NCI-H1436 (cell line): ENCODE measurements at regions not wholly inside any gene's neighbourhood (a gene's known extent, or its start where the extent isn't known, plus 50 kb on each side); places are given as distances from the start of the nearest gene placed in this dataset.

Experiments
- DNase-seq: peaks from one replicate; lab custom pipeline; 2025; lab: John Stamatoyannopoulos, UW

DNA sequence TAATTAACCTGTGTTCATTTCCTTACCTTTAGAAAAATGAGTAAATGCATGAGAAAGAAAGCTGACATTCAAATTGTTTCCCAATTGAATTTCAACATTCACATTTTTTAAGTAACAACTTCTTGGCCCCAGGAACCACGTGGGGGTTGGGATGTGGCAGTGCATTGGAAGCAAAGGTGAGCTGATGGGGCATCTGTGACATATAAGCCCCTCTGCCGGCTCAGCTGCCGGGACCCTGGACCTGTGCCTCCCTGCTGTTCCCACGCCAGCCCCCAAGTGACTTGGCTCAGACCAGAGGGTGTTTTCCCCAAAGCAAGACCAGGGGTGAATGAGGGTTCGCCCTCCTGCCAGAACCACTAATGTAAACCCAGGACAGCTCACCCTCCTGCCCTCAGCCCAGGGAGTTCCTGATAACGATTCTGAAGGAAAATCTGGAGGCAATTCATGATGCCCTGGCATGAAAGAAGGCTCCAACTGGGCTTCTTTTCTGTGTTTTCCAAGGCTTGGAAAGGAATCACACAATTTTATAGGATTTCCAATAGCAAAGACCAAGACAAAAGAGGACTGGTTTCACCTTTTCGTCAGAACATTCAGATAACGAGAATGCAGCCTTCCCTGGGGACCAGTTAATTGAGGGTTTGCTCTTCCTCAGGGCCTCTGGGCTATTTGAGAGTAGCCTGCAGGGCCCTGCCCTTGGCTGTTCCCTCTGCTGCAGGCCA lies 193.2 kb upstream of the TWIST2 start:
- DNase-seq: no peak

DNA sequence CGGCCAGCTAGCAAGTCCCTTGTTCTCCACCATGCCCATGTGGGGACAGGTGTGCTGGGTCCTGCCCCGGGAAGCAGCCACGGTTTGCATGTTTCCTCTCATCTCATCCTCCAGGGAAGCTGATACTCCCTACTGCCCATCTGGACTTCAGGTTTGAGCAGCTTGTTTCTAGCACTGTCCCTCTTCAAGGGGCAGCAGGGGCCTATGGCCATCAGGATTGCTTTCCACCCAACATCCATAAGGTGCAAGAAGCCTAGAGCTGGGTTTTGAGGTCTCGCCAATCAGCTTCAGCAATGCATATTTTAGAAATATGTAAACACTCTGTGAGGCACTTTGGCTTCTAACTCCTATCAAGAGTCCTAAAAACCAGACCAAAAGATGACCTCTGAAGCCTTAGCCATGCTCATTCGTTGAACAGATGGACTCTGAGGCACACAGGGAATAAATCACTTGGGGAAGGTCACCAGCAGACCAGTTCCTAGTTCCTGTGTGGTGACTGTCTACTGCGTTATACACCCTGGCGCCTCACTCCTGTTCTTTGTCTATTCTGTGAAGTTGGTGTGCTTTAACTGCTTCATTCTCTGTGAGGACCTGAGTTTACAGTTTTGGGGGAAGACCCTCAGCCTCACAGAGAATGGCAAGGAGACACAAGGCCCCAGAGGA lies 192.6 kb upstream of the TWIST2 start:
- no peak for DNase-seq

DNA sequence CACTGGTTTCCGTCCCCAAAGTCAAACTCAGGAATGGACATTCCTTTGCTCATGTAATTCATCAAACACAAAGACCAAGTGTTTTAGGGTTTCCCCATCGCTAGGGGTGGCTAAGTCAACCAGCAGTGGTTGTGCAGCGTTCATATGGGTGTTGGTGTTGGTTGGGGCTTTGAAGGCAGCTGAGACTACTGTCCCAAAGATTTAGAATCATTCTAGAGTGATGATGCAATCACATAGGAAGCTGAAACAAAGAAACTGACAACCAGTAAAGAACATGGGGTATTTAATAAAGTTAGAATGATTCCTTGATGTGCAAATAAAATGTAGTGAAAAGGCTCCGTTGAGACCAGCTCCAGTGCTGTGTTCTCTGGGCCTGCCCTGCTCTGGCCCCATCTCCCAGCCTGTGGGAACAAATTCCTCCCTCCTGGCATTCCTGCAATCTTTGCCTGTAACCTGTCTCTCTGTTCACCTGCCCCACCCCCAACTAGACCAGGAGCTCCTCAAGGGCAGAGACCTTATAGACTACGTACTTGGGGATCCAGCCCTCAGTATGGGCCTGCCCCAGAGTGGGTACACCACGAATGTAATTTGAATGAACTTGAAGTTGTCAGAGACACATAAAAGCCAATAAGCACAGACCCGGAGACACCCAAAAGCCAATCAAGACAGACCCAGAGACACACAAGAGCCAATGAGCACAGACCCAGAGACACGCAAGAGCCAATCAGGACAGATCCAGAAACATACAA lies 191.7 kb upstream of the TWIST2 start:
- no peak for DNase-seq

DNA sequence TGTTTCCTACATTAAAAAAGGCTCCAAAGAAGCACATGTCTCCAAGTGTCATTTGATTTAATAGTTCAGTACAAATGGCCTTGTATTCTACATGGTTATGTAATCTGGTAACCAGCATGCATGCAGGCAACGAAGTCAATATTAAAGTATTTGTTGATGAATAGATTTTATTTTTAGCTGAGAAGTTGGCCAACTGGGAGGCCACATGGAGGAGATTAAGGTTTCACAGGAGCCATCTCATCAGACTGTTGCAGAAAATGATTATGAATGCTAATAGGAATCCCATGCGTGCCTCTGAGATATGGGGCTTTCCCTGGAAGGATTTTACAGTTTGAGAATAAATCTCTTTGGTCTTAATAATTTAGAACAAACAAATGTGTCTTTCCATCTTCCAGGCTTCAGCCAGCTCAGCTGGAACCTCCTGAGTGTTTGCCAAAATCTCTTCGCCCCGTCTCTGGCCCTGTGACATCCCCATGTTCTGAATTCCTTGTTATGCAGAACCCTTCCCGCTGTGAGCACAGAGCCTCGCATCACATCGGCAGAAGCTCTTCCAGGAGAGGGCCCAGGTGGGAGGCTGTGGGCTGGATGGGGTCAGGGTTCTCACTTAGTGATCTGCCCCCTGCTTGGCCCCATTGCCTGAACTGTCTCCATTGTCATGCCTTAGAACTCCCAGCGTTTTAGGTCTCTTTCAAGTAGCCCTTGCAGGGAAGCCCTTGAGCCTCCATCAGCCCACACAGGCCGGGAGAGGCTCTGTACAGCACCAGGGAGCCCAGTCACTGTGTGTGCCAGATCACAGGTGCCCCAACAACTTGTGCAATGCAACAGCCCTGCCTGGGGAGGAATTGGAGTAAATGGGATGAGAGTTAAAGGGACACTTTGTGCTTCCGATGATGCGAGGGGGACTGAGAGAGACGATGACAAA lies 190.5 kb upstream of the TWIST2 start:
- DNase-seq: no peak

DNA sequence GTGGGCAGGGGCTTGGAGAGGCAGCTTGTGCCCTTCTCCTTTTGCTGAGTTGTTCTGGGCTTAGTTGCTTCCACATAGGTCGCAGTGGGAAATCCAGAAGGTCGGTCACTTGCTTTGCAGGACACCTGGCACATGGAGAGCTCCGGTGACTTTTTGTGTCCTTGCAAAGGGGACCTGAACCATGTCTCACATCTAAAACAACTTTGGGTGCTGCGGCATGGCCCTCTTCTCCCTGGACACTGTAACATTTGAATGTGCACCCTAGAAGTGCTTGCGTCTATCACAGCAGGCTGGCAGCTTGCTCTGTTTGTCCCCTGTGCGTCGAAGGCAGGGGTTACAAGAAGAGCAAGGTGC lies 189.9 kb upstream of the TWIST2 start:
- no peak for DNase-seq

DNA sequence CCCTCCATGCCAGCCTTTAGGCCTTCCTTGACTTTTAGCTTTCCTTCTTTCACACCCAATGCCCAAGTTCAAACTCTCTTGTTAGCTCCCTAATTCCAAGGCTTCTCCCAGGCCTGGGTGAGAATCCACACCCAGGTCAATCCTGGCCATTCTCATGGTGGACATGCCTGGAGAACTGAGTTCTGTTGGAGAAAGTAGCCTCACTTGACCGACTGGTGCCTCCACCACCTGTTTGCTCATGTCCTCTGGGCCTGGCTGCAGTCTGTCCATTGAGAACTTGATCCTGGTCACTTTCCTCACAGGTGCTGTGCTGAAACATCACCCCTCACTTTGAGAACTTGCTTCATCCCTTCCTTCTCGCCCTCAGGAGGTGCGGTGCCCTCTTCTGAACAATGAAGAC lies 189.1 kb upstream of the TWIST2 start:
- no peak for DNase-seq

DNA sequence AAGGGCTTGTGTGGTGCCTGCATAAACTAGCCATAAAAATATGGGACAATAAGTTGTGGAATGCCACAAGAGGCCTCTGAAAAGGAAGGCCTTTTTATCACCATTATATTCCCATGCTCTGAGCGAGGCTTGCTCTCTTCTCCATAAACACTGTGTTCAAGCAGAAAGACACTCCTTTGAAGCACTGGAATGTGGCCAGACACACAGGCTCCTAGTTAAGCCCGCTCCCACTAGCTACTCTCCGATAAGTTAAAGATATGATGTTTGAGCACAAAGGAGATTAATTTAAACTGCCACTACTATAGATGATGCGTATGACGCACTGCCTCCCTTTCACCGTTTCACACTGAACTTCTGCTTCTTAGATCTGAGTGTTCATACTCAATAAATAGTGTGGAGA lies 188.7 kb upstream of the TWIST2 start:
- DNase-seq: no peak

DNA sequence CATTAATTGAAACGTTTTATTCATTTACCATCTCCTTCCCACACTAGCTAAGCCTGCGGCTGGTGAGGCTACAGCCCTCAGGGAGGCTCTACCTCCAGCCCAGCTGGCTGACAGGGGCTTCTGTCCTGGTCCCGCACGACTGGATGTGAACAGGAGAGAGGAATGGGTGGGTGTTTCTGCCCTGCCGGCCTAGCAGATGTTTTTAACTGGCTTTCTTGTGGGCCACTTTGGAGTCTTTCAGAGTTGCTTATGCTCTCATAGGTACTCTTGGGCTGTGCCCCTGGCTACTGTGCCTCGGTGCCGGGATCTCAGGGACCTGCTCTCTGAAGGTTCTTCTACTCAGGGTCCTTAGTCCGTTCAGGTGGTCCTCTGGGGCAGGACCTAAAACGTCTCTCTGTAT lies 184.3 kb upstream of the TWIST2 start:
- no peak for DNase-seq

DNA sequence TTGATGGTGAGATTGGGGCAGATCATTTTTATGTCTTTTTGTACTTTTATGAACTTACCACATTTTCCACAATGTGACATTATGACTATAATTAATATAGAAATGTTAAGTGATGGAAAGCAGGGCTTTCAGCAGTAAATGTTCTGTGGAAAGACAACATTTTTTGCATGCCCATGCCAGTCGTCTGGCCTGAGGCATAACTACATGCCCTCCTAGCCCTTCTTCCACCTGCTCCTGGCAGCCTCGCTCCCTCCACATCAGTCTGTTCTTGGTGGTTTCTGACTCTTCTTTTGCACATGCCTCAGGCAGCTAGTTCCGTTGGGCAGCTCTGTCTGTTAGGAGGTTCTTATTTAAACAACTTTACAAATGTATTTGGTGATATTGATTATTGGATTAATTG lies 182.0 kb upstream of the TWIST2 start:
- no peak for DNase-seq

DNA sequence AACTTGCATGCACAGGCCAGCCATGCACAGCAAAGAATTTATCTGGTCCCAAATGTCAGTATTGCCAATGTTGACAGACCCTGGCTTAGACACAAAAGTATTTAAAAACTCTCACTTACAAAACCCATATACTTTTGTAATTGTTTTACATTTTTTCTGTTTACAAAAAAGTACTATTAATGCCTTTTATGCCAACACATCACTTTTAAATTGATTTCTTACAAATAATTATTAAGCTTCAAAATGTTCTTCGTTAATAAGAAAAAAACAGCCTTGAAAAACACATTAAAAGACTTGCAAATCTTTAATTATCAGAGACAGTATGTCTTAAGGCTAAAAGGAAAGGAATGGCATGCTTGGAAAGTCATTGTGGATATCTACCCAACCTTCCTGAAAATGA lies 181.3 kb upstream of the TWIST2 start:
- no peak for DNase-seq

DNA sequence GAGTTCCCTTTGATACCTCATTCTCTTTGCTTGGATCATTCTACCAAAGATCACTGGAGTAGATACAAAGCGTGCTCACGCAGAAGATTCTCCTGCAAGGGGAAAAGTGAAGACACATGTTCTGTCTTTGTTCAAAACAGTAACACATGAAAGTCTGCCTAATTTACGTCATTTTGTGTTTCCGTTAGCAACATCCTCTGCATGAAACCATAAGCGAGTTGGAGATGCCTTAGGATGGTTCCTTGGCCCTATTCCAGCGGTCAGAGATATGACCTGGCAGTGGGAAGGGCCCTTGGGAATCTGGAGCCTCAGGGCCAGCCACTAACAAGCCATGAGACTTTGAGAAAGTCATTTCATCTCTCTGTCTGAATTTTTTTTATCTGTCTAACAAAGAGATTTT lies 180.9 kb upstream of the TWIST2 start:
- DNase-seq: no peak

DNA sequence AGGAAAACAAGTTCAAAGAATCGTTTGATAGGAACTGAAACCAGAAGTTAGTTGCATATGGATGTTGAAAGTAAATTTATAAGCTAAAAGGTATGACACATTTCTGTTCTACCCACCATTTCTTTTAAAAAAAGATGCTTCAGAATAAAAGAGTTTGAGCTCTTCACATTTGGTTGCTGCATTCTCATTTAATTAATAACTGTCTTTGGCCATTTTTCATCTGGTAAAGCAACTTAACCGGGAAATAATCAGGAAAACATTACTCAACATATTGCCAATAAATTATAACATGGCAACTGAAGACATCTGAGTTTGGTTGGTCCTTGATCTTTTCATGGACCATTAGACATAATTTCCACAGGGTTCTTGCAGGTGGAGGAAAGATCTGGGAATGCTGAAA lies 180.2 kb upstream of the TWIST2 start:
- DNase-seq: no peak

DNA sequence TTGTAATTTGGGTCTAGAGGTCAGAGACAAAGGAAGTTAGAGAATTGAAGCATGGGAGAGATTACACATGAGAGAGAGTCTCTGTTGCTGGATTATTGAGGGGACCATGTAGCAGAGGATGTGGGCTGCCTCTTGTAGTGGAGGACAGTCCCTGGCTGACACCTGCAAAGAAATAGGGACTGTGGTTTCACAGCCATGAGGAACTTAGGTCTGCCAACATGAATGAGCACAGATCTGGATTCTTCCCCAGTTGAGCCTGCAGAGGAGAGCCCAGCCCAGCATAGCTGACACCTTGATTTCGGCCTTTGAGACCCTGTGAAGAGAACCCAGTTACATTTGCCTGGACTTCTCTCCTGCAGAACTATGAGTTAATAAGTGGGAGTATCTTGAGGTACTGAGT lies 179.5 kb upstream of the TWIST2 start:
- DNase-seq: no peak

DNA sequence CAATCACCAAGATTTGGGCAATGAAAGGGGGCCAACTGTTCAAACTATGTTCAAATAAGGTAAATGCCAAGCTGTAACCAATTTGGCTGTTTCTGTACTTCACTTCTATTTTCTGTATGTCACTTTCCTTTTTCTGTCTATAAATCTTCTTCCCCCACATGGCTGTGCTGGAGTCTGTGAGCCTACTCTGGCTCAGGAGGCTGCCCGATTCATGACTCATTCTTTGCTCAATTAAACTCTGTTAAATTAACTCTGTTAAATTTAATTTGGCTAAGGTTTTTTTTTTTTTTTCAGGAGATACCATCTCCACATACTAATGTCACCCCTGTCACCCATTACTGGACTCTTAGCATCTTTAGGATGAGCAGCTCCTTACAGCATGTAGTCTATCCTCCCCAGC lies 178.8 kb upstream of the TWIST2 start:
- no peak for DNase-seq

DNA sequence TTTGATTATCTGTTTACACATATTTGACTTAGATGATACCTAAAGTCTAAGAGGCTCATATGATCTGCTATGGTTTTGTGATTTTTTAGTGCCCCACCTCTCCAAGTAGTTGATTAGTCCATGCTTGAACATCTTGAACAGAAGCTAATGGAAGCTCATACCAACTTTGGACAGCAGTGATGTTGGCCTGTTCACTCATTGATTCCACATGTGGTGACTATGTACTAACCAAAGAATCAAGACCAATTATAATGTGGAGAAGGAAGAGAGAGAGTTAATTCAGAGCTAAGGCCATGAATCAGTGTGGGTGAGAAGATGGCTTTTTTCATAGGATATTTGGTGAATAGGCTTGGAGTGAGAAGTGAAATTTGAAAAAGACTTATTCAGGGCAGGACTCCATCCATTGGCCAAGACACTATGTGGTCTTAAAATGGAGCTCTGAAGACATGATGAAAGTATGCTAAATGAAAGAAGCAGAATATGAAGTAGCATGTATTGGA lies 178.3 kb upstream of the TWIST2 start:
- no peak for DNase-seq

DNA sequence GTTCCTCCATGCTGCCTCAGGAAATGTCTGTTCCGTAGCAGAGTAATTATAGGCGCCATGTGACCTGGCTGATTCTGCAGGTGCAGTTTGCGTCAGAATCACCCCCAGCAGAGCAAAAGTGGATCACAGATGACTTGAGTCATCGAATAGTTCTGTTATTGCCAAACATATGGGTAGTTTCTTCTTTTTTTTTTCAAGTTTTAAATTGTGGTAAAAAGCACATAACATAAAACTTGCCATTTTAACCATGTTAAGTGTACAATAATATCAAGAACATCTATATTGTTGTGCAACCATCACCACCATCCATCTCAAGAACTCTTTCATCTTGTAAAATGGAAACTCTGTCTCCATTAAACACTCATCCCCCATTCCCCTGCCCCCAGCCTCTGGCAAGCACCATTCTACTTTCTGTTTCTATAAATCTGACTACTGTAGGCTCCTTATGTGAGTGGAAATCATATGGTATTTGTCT lies 177.7 kb upstream of the TWIST2 start:
- no peak for DNase-seq

DNA sequence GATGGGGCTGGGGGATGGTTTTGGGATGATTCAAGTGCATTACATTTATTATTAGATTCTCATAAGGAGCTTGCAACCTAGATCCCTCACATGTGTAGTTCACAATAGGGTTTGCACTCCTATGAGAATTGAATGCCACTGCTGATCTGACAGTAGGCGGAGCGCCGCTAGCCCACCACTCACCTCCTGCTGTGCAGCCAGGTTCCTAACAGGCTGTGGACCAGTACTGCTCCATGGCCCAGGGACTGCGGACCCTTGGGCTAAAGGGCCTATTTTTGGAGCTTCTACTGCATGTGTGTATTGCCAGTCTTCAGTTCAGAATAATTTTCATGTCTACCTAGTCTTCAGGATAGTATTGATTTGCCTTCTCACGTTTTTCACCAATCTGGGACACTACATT lies 165.3 kb upstream of the TWIST2 start:
- no peak for DNase-seq

DNA sequence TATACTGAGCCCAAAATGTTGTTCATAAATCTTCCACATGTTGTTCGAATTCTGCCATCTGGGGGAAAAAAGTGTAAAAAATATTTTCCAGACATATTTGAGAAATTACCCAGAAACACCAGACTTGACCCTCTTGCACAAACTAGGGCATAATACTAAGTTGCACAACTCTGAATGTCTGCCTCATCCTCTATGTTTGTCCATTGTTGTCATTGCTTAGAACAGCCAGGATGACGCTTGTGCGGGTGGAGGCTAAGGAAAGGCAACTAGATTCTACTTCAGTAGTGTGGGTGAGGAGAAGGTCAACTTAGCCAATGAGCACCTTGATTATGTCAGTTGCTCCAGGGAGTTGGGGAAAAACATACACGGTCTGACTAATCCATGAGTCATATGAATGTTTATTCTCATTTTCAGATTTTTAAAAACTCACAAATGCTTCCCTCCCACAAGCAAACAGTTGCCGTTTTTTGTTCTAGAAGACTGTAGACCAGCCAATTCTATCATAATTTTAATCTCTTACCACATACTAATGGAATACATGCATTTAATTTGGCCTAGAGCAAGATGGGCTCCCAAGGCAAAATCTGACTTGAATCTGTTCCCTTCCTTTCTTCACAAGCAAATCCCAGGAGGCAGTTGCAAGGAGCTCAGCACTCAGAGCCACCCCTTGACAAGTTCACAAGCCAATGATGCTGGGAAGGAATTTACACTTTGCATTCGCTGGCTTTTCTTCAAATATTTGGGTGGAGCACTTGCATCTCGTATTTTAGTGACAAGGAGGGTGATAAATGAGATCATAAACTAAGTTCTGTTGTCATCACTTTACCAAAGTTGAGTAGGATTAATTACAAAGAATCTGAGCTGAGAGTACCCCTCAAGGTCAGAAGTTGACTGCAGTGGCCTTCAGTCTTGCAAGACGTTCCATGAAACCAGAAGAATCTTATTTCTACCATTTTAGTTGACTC lies 163.2 kb upstream of the TWIST2 start:
- DNase-seq: no peak

DNA sequence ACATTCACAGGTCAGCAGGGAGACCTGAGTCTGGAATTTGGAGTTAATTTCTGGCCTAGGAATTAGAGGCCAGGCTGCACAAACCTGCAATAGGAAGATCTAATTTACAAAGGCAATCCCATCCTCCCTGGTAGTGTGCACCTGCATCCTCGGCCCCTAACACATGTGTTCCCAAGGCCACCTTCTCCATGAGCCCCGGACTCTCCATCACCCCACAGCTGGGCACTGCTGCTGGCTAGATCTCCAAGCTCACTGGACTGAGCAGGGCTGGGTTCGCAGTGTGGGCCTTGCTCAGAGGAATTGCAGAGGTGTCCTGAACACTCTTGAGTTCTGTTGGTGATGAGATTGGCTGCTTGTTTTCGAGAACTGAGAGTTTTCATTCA lies 162.6 kb upstream of the TWIST2 start:
- DNase-seq: no peak

DNA sequence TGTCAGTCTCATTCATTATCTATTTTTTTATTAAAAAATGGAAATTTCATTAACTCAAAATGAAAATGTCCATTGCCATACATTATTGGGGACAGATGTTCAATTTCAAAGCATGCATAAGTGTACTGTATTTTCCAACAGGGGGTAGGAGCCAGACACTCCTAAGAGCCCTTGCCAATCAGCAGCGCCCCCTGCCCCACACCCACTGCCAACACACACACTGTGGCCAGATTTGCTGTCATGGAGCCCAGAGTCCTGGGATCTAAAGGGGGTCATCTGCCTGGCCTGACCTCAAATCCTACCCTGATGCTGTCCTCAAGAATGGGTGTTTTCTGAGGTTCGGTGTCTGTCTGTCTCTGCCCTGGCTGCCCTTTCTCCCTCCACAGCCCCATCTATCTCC lies 162.2 kb upstream of the TWIST2 start:
- no peak for DNase-seq

DNA sequence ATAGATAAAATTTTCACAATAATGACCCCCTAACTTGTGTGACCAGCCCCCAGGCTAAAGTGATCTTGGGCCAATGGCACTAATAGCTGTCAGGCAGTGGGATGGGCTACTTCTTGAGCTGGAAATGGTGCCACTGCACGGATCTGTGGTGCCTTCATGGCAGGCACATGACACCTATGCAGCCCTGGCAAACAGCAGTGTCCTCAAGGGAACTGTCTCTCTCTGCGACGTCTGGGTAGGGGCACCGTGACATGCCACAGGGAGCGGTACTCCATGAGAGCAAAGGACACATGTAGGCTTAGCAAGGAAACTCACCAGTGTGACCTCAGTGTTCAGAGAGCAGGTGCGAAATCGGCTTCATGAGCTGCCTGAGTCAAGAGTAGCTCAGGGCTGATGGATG lies 161.7 kb upstream of the TWIST2 start:
- DNase-seq: no peak
